PC-9 (cell line): ENCODE measurements at regions not wholly inside any gene's neighbourhood (a gene's known extent, or its start where the extent isn't known, plus 50 kb on each side); places are given as distances from the start of the nearest gene placed in this dataset.

Source experiments
- EZH2 ChIP-seq: fragments of 200-600 bp; sonication (generic); IDR thresholded peaks from 2 replicates; pipeline ENCODE4 v1.8.0; 2017; ENCODE audit warnings: antibody characterized with exemption, low read depth
- TF ChIP-seq, protein P1 (sequence below): fragments of 200-600 bp; sonication (generic); conservative IDR thresholded peaks from 2 replicates; pipeline ENCODE4 v1.6.1; 2017; ENCODE audit warnings: mixed run types, antibody characterized with exemption, mild to moderate bottlenecking, moderate library complexity

DNA sequence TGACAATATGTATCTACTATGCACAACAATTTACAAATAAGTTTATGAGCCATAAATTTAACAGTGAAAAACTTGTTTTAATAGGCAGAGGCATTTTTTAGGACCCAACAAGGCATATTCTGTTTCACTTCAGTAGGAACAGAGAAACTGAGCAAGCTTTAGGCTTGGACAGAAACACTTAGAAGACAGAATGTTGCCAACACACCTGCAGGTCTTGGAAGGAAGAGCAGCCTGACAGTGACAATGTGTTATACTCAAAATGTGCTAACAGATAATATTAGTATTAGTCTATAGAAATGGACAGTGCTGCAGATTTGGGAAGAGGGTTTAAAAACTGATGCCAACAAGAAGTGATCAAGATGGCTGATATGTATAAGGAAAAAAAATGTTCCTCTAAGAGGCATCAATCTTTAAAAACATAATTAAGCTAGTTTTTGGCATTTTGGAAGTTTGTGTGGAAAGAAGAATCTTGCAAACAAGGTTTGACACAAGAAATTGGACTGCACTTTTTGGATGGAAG lies 297.1 kb upstream of the FSIP2 start:
- TF ChIP-seq EZH2, result no peak
- TF ChIP-seq, protein P1, sequence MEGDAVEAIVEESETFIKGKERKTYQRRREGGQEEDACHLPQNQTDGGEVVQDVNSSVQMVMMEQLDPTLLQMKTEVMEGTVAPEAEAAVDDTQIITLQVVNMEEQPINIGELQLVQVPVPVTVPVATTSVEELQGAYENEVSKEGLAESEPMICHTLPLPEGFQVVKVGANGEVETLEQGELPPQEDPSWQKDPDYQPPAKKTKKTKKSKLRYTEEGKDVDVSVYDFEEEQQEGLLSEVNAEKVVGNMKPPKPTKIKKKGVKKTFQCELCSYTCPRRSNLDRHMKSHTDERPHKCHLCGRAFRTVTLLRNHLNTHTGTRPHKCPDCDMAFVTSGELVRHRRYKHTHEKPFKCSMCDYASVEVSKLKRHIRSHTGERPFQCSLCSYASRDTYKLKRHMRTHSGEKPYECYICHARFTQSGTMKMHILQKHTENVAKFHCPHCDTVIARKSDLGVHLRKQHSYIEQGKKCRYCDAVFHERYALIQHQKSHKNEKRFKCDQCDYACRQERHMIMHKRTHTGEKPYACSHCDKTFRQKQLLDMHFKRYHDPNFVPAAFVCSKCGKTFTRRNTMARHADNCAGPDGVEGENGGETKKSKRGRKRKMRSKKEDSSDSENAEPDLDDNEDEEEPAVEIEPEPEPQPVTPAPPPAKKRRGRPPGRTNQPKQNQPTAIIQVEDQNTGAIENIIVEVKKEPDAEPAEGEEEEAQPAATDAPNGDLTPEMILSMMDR, result no peak
